GM18873 (cell line): ENCODE measurements at regions not wholly inside any gene's neighbourhood (a gene's known extent, or its start where the extent isn't known, plus 50 kb on each side); places are given as distances from the start of the nearest gene placed in this dataset.
A peak's percentile ranks its signal among the peaks of the same experiment; 100 is the strongest.

Experiments used
- ATAC-seq: cut with Tn5 transposase; IDR thresholded peaks from one replicate; pipeline ENCODE4 v1.9.1; 2021; ENCODE audit warnings: mild to moderate bottlenecking, moderate library complexity, moderate number of reproducible peaks; ENCODE audit not compliant: unreplicated experiment, low FRiP score

DNA sequence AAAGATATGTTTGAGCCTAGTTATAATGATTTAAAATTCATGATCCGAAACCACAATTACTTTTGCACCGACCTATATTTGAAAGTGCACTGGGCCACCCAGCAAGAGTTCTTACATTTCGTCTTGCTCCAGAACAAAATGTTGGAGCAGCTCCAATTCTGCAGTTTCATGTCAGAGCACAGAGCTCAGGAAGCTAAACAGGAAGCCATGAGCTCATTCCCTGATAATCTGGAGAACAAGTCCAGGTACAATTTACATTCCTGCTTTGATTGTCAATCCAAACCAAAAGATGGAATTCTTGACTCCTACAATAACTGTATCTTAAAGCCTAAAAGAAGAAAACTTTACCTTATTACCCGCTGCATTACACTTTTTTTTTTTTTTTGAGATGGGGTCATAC lies 131.8 kb downstream of the KCTD12 start:
- ATAC-seq, result no peak

DNA sequence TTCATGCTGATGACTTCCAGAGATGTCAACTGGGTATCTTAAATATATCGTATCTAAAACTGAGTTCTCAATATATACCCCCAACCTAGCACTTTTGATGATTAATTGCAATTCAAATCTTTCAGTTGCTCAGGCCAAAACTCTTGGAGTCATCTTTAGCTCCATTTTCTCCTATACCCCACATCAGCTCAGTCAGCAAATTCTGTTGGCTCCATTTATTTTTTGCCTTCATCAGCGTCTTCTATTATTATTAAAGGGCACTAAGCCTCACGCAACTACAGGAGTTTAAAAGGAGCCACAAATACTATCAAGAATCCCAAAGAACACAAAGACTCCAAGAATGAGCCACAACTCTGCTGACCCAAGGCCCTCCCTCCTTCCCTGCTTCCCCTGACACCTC lies 134.9 kb downstream of the KCTD12 start:
- ATAC-seq, result no peak

DNA sequence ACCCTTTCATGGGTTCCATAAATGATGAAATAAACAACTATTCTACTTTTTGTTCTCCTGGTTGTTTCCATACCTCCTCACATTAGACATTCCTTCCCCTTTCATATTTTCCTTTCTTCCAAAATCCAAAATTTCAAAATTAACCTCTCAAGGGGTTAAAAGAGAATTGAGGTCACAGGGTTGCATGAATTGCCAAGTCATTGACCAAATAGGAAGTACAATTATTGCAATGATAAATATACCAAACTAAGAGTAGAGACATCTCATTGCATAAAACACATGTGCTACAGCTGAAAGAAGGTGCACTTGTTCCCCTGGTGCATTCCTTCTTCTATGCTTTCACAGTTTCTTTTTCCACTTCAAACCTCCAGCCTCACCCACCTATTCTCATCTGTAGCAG lies 136.1 kb downstream of the KCTD12 start:
- ATAC-seq, result no peak

DNA sequence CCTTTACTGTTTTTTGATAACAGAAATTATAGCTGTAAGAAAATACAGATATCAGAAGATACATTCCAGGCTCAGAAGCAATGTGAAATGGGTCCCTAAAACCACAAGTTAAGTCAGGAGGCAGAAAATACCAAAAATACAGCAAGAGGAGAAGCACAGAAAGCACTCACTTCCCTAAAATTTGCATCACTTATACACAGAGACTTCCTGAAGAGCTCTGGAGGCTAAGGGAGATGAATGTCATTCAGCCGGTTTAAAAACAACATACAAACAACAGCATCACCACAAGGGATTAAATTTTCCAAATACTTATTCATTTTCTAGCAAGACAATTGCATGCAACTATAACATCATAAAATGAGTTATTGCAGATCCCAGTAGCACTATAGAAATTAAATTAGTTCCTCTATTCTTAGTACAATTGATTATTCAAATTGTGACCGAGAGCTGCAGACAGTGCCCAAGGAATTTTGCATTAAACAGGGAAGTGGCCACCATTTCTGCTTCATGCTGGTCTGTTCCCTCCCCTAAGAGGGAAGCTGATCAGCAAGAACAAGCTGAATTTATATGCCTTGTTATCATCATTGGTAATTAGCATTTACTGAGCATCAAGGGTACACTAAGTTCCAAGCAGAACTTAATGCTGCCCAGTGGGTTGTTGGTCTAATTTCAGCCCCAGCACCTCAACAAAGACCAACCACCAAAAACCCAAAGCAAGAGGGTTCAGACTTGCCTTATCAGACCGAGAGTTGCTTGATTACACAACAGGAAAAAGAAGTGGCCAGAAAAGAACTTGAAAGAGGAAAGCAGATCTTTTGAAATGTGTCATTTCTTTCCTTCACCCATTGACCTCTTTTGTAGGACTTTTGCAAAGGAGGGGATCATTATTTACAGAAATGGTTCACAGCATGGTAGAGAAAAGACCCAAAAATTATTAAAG lies 140.7 kb downstream of the KCTD12 start:
- ATAC-seq, result peak; percentile 86

DNA sequence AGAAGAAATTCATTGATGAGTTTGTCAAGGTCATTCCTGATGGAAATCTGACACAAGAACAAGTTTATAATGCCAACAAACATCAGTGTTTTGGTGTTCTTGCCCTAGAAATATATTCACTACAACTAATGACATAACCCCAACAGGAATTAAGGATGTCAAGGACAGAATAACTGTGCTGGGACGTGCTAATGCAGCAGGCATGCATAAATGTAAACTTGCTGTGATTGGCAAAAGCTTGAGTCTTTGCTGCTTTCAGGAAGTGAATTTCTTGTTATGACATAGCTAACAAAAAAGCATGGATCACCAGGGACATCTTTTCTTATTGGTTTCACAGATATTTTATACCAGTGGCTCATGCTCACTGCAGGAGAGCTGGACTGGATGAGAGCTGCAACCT lies 144.6 kb downstream of the KCTD12 start:
- no peak for ATAC-seq

DNA sequence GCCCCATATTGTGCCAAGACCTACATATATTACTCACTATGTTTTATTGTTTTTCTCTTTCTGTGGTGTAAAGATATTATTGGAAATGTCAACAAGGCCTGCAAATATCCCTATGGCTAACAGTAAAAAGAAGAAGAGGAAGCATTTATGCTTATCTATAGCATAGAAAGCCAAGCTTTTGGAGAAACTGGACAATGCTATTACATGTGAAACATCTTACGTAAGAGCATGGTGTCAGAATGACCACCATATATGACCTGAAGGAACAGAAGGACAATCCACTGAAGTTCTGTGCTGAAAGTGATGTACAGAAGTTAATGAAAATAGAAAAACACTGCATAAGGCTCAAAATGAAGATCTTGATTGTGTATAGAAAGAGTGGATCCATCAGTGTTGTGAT lies 145.2 kb downstream of the KCTD12 start:
- no peak for ATAC-seq

DNA sequence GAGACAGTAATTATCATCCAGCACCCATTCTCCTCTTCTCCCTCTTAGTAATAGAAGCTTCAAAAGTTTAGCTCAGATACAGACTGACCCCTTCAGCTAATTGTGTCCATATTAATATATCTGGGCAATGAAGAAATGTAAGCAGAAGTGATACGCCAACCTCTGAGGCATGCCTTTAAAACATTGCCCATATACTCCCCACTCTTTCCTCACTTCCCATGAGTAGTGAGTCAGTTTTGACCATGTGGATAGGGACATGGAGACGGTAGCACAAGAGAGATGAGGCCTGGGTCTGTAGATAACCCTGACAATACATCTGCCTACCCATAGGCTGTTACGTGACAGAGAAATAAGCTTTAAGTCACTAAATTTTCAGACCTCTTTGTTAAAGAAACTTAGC lies 147.6 kb downstream of the KCTD12 start:
- ATAC-seq, result no peak

DNA sequence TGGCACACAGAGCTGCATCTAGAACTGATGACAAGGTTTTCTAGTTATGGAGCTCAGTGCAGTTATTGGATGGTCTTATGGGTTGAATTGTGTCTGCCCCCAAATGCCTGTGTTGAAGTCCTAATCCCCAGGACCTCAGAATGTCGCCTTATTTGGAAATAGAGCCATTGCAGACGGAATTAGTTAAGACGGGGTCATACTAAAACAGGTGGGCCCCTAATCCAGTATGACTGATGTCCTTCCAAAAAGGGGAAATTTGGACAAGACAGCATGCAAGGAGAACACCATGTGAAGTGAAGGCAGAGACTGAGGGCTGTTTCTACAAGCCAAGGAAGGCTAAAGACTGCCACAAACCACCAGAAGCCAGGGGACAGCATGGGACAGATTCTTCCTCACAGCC lies 148.7 kb downstream of the KCTD12 start:
- no peak for ATAC-seq

DNA sequence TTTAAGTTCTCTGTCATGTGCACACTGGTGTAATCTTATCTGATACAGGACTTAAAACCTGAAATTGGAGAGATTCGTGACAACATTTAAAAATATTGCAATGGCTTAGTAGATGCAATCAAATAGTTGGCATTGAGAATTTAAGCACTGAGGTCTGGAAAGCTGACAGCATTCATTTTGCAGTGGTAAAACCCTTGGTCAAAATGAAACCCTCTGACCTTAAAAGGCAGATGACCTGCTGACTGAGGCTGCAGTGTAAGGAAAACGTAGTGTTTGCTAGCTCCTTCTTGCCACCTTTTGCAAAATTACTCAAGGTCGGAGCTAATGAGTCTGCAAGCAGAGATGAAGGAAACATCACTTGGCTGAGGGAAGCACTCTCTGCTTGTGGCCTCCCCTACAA lies 150.6 kb downstream of the KCTD12 start:
- peak; percentile 72 for ATAC-seq

DNA sequence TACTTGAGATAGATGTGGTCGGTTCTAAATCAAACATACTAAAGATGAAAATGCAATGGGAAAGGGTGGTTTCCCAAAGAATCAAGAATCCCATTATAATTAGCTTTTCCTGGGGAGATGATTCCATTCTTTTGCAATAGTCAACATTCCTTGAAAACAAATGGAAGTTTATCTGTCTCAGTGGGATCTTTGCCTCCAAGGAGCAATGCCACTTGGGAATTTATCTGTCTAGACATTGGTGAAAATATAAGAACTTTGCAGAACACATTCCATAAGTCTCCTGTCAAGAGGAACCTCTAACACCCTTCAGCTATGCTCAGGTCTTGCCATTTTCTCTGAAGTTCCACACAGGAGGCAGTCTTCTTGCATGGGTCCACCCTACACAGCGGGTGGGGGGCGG lies 152.5 kb downstream of the KCTD12 start:
- no peak for ATAC-seq

DNA sequence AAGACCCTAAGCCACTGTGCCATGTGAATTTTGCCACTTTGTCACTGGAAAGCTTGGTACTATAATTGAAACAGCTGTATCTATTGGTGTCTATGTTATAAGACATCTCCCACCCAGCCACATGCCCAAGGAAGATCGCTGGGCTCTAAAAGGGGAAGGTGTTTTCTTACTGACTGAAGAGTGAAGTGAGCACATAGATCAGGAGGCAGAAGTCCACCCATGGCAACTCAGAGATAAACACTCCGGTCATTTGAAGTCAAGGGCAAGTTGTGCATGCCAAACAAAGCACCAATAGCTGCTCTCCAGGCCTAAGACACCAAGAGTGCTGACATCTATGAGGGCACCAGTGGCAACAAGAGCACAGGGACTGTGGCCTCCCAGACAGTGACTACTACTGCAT lies 153.8 kb downstream of the KCTD12 start:
- ATAC-seq, result no peak

DNA sequence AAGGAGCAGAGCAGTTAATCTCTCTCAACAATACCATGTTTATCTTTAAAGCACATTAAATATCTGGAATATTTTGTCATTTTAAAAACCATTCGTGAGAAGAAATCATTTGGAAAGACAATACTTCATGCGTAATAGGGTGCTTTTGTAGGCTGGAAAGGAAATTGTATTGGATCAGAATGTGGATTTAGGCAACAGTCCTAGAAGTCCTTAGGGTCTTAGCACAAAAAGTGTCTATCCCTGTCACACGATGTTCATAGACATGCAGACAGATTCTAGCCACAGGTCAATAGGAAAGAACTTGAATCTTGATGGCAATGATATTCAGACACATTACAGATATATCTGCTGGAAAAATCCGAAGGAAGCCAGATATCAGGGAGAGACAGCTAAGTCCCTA lies 156.0 kb downstream of the KCTD12 start:
- ATAC-seq, result no peak

DNA sequence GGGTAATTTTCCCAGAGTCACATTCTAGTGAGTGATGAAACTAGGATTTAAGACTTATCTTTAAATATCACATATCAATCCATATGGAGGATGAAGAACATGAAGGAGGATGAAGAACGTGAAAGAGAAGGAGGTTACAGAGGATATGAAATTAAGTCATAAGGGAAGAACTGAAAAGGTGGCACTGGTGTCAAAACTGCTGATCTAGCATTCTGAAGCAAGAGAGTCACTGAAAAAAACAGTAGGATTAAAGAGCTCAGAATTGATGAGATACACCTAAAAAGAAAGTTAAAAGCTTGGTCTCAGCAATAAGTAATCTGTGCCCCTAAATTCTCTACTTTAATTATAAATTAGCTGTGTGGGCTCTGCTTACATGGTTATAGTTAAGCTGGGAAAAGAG lies 156.5 kb downstream of the KCTD12 start:
- ATAC-seq, result no peak

DNA sequence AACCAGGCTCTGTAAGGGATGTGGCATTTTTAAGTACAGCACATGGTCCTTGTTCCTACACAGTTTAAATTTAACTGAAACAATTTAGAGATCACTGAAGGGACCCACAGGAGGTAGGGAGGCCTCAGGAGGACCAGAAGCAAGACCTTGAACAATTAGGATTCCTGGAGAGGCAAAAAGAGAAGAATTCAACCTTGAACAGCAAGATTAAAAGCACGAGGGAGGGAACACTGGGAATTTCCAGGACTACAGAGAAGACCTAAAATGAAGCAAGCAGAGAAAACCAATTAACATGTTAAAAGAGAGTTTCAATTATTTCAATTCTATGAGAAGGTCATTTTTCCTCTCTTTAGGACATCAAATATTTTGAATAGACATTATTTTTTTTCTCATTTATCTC lies 160.3 kb downstream of the KCTD12 start:
- ATAC-seq, result no peak

DNA sequence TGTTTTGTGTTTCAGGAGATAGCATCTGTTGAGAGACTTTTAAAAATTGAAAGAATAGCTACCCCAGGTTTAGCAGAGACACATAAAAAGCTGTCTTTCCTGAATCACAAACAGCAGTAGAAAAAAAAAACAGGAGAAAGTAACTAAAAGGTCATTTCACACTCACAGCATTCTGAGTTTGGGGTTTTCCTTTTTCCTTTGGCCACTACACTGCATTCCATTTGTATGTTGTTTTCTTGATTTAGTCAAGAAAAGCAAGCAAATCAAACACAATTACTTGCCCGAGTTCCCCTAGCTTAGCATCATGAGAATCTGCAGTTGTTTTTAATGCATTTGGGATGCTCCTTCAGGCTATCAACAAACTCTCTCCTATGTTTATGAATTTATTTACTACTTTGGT lies 161.0 kb downstream of the KCTD12 start:
- ATAC-seq, result no peak

DNA sequence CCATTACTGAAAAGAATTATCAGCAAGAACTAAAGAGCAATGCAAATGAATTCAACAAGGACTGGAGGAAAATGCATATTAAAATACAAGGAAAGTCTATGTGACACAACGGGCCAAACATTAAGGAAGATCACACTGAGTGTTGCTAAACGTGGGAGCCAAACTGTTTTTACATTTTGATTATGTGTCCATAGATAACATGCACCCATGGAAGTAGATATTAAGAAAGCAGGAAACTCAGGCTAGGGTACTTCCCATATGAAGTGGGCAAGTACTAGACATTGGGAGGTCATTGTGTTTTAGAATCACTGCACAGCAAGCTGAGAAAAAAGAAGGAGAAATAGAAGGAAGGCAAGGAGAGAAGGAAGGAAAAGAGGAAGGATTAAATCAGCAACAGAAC lies 161.8 kb downstream of the KCTD12 start:
- no peak for ATAC-seq

DNA sequence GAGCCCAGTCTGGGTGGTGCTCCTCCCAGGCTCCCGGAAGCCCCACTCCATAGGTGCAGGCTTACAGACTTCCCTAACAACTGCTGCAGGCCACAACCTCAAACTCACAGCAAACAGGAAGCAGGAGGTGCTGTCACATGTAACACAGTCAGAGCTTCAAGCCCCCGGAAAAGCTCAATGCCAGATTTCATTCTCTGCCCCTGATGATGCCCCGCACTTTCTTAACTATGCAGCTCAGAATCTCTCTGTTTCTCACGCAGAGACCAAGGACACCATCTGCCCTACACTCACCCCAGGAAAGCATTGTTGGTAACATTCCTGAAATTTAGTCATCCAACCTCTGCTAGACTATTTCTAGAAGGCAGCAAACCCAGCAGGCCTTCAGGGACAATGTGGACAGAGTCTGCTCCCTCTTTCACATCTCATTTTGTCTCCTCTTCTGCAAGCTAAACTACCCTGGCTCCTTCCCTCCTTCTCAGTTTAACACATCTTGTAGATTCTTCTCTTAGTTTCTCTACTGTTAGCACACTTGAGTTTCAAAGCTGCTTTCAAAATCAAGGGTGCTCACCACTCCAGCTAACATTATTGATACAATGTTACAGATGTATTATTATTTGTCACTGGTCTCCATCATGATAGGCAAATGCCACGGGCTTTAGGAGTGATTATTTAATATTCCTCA lies 162.5 kb downstream of the KCTD12 start:
- peak; percentile 51 for ATAC-seq

DNA sequence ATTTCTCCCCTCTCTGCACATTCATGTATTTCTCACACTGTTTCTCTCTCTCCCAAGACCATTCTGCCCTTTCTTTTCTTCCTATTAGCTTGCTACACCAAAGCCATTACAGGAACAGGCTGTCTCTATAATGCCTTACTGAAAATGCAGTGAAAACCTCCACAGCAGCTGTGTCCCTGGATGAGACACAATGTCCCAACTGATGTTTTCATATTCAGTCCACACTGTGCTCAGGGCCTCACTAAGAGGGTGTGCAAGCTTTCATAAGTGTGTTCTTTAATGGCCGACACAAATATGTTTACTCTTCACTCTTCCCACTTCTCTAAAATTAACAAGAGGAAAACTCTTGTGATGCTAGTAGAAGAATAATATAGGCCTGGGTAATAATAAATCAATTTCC lies 163.4 kb downstream of the KCTD12 start:
- no peak for ATAC-seq

DNA sequence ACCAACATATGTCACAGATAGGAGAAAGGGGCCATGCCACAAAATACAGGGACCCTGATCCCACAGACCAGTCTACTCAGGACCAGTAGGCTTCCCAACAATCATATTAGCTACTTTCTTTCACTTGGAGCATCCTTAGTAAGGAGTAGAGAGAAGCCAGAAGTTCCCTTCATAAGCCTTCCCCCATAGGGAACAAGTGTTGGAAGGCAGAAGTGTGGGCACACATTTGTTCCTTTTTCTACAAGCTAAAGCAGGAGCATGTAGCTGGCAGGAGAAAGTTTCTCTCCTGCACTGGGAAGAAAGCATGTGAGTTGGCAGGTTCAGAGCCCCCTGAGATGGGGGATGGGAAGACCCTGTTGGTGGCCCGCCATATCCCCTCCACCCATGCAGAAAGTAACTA lies 165.4 kb downstream of the KCTD12 start:
- no peak for ATAC-seq

DNA sequence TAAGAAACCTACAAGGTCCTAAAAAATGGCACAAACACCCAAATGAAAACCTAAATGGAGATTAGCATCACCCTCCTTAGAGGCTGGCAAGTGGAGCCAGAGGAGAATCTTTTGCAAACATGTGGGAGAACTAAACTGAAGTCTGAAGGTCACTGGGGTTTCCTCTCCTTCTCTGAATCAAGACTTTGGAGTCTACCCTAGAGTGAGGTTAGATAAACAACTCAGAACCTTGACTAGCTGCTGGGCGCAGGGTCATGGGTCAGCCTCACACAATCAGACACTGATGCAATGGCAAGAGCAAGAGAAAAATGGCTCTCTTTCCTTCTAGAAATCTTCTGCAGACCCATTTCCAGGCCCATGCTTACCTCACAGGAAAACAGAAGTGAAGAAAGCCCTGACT lies 165.8 kb downstream of the KCTD12 start:
- ATAC-seq, result no peak

DNA sequence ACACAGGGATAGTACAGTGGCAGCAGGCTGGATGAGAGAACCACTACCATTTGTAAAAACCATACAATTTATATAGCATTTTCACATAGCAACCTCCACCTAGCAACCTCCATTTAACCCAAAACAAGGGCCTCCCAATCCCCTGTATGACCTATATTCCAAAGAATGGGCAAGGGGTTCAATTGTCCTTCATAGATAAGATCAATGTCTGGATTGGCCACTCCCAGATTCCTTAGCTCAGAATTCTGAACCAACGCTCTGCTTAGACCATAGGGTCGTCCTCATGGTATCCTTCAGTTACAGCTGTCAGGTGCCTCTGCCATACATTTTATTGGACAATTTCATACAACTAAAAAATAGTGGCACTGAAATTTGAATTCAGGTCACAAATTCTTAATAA lies 166.2 kb downstream of the KCTD12 start:
- ATAC-seq, result no peak

DNA sequence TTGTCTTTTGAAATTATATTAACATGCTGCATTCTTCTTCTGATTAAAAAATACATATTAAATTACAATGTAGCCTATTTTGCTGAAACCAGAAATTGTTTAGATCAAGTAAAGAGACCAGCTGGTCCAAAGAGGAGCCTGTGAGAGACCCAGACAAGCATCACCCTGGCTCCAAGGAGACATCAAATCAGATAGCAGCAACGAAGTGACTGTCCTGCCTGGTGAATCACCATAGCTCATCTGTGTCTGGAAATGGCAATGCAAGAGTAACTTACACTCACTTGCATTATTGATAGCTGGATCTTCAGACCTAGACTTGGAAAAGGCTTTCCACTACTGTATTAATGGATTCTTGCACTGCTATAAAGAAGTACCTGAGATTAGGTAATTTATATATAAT lies 169.1 kb downstream of the KCTD12 start:
- no peak for ATAC-seq
